OCI-LY3 (cell line): ENCODE measurements at regions not wholly inside any gene's neighbourhood (a gene's known extent, or its start where the extent isn't known, plus 50 kb on each side); places are given as distances from the start of the nearest gene placed in this dataset.

Experiments
- H2AFZ ChIP-seq: fragments of 200-600, 300-600 bp; shearing (Covaris generic); 2 replicates; pipeline ENCODE4 v1.6.0; 2014; ENCODE audit warnings: antibody characterized with exemption, low read depth, low read length
- H3K27ac ChIP-seq: fragments of 200-600, 300-600 bp; sonication (generic); 2 replicates; pipeline ENCODE4 v1.5.1; 2014; ENCODE audit warnings: mild to moderate bottlenecking, low read length, moderate library complexity, mixed read lengths
- H3K27me3 ChIP-seq: fragments of 200-600, 300-600 bp; sonication (generic); 2 replicates; pipeline ENCODE4 v1.6.1; 2014; ENCODE audit warnings: low read depth, low read length, mixed read lengths
- H3K36me3 ChIP-seq: fragments of 200-600, 300-600 bp; sonication (generic); replicated peaks from 2 replicates; pipeline ENCODE3; 2014; ENCODE audit warnings: low read depth, low read length, mixed read lengths
- H3K4me1 ChIP-seq: fragments of 300-600, 200-600 bp; sonication (generic); 2 replicates; pipeline ENCODE4 v1.6.1; 2014; ENCODE audit warnings: low read length, mixed read lengths
- H3K4me2 ChIP-seq: fragments of 200-600, 300-600 bp; sonication (generic); 2 replicates; pipeline ENCODE4 v1.6.1; 2014; ENCODE audit warnings: low read length, mixed read lengths
- H3K4me3 ChIP-seq: fragments of 300-600, 200-600 bp; sonication (generic); 2 replicates; pipeline ENCODE4 v1.5.1; 2014; ENCODE audit warnings: antibody characterized with exemption, mild to moderate bottlenecking, low read length, moderate library complexity
- H3K79me2 ChIP-seq: fragments of 300-600, 200-600 bp; shearing (Covaris generic); 2 replicates; pipeline ENCODE4 v1.6.1; 2014; ENCODE audit warnings: mild to moderate bottlenecking, low read length, mixed read lengths
- H3K9ac ChIP-seq: fragments of 300-600, 200-600 bp; shearing (Covaris generic); 2 replicates; pipeline ENCODE4 v1.6.0; 2014; ENCODE audit warnings: mild to moderate bottlenecking, low read length, moderate library complexity
- H3K9me3 ChIP-seq: fragments of 200-600, 300-600 bp; shearing (Covaris generic); 2 replicates; pipeline ENCODE4 v1.6.1; 2014; ENCODE audit warnings: low read length, mixed read lengths; ENCODE audit not compliant: insufficient read depth
- H4K20me1 ChIP-seq: fragments of 200-600, 300-600 bp; sonication (generic); 2 replicates; pipeline ENCODE4 v1.6.1; 2016; ENCODE audit warnings: low read length, mixed read lengths; ENCODE audit not compliant: insufficient read depth
- EZH2phosphoT487 ChIP-seq: fragments of 200-600 bp; shearing (Covaris generic); IDR thresholded peaks from 2 replicates; pipeline ENCODE4 v1.6.1; 2018; ENCODE audit warnings: antibody characterized with exemption, mixed run types, low read depth
- TF ChIP-seq, protein P1 (sequence below): fragments of 200-600, 300-600 bp; sonication (generic); IDR thresholded peaks from 2 replicates; pipeline ENCODE4 v1.5.1; 2014; ENCODE audit warnings: antibody characterized with exemption, low read length, low read depth

- Histone ChIP-seq H3K36me3 (no peaks in the 10 kb centered on the region), H3K4me1 (peaks cover 10% of the 10 kb centered on the region), H4K20me1 (no peaks in the 10 kb centered on the region), H3K4me2 (no peak overlapping the region), H2AFZ (no peak overlapping the region), H3K79me2 (no peaks in the 10 kb centered on the region), H3K27ac (no peak overlapping the region), H3K4me3 (no peak overlapping the region), H3K9me3 (no peaks in the 10 kb centered on the region), H3K9ac (no peak overlapping the region), H3K27me3 (no peaks in the 10 kb centered on the region)
- TF ChIP-seq, protein P1, sequence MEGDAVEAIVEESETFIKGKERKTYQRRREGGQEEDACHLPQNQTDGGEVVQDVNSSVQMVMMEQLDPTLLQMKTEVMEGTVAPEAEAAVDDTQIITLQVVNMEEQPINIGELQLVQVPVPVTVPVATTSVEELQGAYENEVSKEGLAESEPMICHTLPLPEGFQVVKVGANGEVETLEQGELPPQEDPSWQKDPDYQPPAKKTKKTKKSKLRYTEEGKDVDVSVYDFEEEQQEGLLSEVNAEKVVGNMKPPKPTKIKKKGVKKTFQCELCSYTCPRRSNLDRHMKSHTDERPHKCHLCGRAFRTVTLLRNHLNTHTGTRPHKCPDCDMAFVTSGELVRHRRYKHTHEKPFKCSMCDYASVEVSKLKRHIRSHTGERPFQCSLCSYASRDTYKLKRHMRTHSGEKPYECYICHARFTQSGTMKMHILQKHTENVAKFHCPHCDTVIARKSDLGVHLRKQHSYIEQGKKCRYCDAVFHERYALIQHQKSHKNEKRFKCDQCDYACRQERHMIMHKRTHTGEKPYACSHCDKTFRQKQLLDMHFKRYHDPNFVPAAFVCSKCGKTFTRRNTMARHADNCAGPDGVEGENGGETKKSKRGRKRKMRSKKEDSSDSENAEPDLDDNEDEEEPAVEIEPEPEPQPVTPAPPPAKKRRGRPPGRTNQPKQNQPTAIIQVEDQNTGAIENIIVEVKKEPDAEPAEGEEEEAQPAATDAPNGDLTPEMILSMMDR, result no peak
- TF ChIP-seq EZH2phosphoT487, result no peak
Observed at GRCh38 chr7:45461026-45461425, 113.1 kb upstream of the ADCY1 start.

- TF ChIP-seq, protein P1, result no peak
- no peak for TF ChIP-seq EZH2phosphoT487
- Histone ChIP-seq H3K27me3 (no peaks in the 10 kb centered on the region), H3K79me2 (no peaks in the 10 kb centered on the region), H3K4me1 (no peaks in the 10 kb centered on the region), H4K20me1 (no peaks in the 10 kb centered on the region), H3K4me2 (no peak overlapping the region), H3K9ac (no peak overlapping the region), H3K4me3 (no peak overlapping the region), H3K36me3 (no peaks in the 10 kb centered on the region), H2AFZ (no peak overlapping the region), H3K9me3 (no peaks in the 10 kb centered on the region), H3K27ac (no peak overlapping the region)
Observed at GRCh38 chr7:45469103-45469502, 105.1 kb upstream of the ADCY1 start.

DNA sequence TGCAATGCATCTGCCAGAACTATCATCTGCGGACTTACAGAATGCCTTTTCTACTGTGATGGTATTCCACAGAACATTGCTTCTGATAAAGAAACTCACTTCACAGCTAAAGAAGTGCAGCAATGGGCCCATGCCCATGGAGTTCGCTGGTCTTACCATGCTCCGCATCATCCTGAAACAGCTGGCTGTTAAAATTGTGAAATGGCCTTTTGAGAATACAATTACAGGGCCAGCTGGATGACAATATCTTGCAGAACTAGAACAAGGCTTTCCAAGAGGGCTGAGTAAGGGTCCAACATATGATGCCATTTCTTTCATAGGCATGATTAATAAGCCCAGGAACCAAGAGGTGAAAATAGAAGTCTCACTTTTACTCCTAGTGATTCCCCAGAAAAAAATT lies 104.1 kb upstream of the ADCY1 start:
- no peaks in the 10 kb centered on the region for H4K20me1 ChIP-seq
- no peaks in the 10 kb centered on the region for H3K4me1 ChIP-seq
- no peak overlapping the region for H3K9ac ChIP-seq
- H3K4me2 ChIP-seq, result no peak overlapping the region
- H3K27me3 ChIP-seq, result no peaks in the 10 kb centered on the region
- no peak overlapping the region for H3K4me3 ChIP-seq
- no peak overlapping the region for H2AFZ ChIP-seq
- no peak overlapping the region for H3K27ac ChIP-seq
- TF ChIP-seq, protein P1, result no peak
- TF ChIP-seq EZH2phosphoT487, result no peak
- H3K9me3 ChIP-seq, result no peaks in the 10 kb centered on the region
- H3K79me2 ChIP-seq, result no peaks in the 10 kb centered on the region
- no peaks in the 10 kb centered on the region for H3K36me3 ChIP-seq

GRCh38 chr7:45479781-45480180 lies 94.4 kb upstream of the ADCY1 start:
- Histone ChIP-seq H3K9ac (no peak overlapping the region), H3K4me3 (no peak overlapping the region), H3K27me3 (no peaks in the 10 kb centered on the region), H3K36me3 (no peaks in the 10 kb centered on the region), H3K4me1 (no peaks in the 10 kb centered on the region), H3K27ac (no peak overlapping the region), H3K79me2 (no peaks in the 10 kb centered on the region), H2AFZ (no peak overlapping the region), H4K20me1 (no peaks in the 10 kb centered on the region), H3K4me2 (no peak overlapping the region), H3K9me3 (no peaks in the 10 kb centered on the region)
- no peak for TF ChIP-seq EZH2phosphoT487
- TF ChIP-seq, protein P1, result no peak
